Testis (tissue), 2 donors: ENCODE measurements at regions not wholly inside any gene's neighbourhood (a gene's known extent, or its start where the extent isn't known, plus 50 kb on each side); places are given as distances from the start of the nearest gene placed in this dataset.
"Not testable (repeated sequence)": the region's sequence is repeated elsewhere in the genome, so short reads cannot be mapped to it uniquely, and the experiment has no call there.

Experiments used
- DNase-seq: peaks from one replicate; pipeline ENCODE4 v3.0.0-alpha.2; 2019
- H3K27ac ChIP-seq, 2 donors: fragments of 200-600 bp; sonication (generic); one replicate each; pipeline ENCODE4 v1.5.1; 2019
- H3K27me3 ChIP-seq: fragments of 200-600 bp; sonication (generic); one replicate; pipeline ENCODE4 v1.5.1; 2019
- H3K36me3 ChIP-seq: fragments of 200-600 bp; sonication (generic); one replicate; pipeline ENCODE4 v1.5.1; 2017; ENCODE audit warnings: low read depth; ENCODE audit errors: missing control alignments
- H3K4me1 ChIP-seq: fragments of 200-600 bp; sonication (generic); one replicate; pipeline ENCODE4 v1.5.1; 2019
- H3K4me3 ChIP-seq, 2 donors: fragments of 200-600 bp; sonication (generic); one replicate each; pipeline ENCODE4 v1.5.1; 2017 to 2019
- H3K9me3 ChIP-seq: fragments of 200-600 bp; sonication (generic); one replicate; pipeline ENCODE4 v1.5.1; 2017
- POLR2A ChIP-seq: fragments of 450-650 bp; IDR thresholded peaks from one replicate; pipeline ENCODE4 v1.6.1; 2017; ENCODE audit warnings: antibody characterized with exemption, mild to moderate bottlenecking, moderate library complexity
- WGBS, 2 donors: methylation state at CpG; one replicate each; pipeline ENCODE4 v1.1.5; 2018; 5-methylcytosine and 5-hydroxymethylcytosine counted together
- intact Hi-C: fragments of 100-400 bp; cut with DNase I; formaldehyde crosslinking; loops from one replicate; pipeline ENCODE4 v1.15.1; 2023; ENCODE audit warnings: low total_unique reads
- TF ChIP-seq, protein P1 (sequence below), 3 experiments: fragments of 450-650 bp in 2 of 3; fragments of 200-600 bp in 1 of 3; sonication (generic) in 1 of 3; IDR thresholded peaks; one replicate each; pipeline ENCODE4 v1.5.1; 2016 to 2019; ENCODE audit warnings: antibody characterized with exemption in 3 of 3, mild to moderate bottlenecking in 2 of 3, moderate library complexity in 1 of 3

DNA sequence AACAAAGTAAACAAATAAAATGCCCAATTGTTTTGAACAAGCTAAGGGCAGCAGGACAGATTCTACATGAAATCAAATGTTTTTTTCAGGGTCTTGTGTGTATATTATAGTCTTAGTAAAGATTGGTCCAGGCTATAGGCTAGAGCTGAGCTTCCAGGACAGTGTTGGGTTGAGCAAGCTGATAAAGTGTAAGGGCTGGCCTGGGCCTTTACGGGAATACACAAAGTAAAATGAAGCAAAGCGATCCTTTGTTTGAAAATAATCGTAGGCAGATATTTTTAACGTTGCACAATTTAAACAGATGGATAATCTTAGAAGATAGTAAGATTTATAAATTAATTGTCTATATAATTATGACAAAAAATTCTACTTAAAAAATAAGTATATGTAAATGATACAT lies 1204.6 kb downstream of the OTOL1 start:
- intact Hi-C loops = no loop called here

DNA sequence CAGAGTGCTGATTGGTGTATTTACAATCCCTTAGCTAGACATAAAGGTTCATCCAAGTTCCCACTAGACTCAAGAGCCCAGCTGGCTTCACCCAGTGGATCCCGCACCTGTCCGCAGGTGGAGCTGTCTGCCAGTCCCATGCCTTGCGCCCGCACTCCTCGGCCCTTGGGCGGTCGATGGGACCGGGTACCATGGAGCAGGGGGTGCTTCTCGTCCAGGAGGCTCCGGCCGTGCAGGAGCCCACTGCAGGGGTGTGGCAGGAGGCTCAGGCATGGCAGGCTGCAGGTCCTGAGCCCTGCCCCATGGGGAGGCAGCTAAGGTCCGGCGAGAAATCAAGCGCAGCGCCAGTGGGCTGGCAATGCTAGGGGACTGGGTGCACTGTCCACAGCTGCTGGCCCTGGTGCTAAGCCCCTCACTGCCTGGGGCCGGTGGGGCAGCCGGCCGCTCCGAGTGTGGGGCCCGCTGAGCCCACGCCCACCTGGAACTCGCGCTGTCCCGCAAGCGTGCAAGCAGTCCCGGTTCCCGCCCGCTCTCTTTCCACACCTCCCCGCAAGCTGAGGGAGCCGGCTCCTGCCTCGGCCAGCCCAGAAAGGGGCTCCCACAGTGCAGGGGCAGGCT lies 1206.3 kb downstream of the OTOL1 start:
- no peaks in the 10 kb centered on the region for H3K9me3 ChIP-seq
- WGBS, 2 donors = 79 to 89% methylated on average over 16 to 26 of the region's 31 CpGs
- intact Hi-C loops = no loop called here
- H3K36me3 ChIP-seq = no peaks in the 10 kb centered on the region
- peak overlapping the region in 1 of 2 donors; percentile 11 for H3K4me3 ChIP-seq
- no peaks in the 10 kb centered on the region for H3K4me1 ChIP-seq
- H3K27me3 ChIP-seq = no peaks in the 10 kb centered on the region
- H3K27ac ChIP-seq = no peak overlapping the region
- DNase-seq = no peak
- TF ChIP-seq, protein P1, sequence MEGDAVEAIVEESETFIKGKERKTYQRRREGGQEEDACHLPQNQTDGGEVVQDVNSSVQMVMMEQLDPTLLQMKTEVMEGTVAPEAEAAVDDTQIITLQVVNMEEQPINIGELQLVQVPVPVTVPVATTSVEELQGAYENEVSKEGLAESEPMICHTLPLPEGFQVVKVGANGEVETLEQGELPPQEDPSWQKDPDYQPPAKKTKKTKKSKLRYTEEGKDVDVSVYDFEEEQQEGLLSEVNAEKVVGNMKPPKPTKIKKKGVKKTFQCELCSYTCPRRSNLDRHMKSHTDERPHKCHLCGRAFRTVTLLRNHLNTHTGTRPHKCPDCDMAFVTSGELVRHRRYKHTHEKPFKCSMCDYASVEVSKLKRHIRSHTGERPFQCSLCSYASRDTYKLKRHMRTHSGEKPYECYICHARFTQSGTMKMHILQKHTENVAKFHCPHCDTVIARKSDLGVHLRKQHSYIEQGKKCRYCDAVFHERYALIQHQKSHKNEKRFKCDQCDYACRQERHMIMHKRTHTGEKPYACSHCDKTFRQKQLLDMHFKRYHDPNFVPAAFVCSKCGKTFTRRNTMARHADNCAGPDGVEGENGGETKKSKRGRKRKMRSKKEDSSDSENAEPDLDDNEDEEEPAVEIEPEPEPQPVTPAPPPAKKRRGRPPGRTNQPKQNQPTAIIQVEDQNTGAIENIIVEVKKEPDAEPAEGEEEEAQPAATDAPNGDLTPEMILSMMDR (IDR thresholded peaks at IDR 0.05) = no peak
- no peak for TF ChIP-seq POLR2A

More for the DNA sequence above, 1204.6 kb downstream of the OTOL1 start:
- Histone ChIP-seq H3K36me3 (no peaks in the 10 kb centered on the region), H3K27ac (no peak overlapping the region), H3K9me3 (no peaks in the 10 kb centered on the region), H3K4me3 (no peak overlapping the region), H3K4me1 (no peaks in the 10 kb centered on the region), H3K27me3 (no peaks in the 10 kb centered on the region)
- no peak for DNase-seq
- no peak for TF ChIP-seq POLR2A
- TF ChIP-seq, protein P1 (IDR thresholded peaks at IDR 0.05) = no peak
- WGBS, 2 donors = 78 to 86% methylated on average over 4 of the region's 4 CpGs

DNA sequence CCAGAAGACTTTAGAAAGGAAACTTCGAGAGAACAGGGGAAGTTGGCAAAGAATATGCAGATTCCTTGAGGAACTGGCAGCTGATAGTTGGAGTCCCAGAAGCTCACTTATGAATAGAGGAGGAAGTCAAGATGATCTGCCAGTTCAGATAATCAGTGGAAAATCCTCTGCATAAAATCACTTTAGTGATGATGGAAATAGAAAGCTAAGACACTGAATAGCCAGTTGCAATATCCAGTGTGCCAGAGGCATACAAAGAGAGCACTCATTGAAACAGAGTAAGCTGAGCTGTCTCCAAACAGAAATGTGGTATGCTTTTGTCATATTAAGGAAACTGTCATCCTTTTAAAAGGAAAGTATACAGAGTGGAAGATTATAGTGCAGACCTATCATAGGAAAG lies 1207.6 kb downstream of the OTOL1 start:
- Histone ChIP-seq H3K9me3 (no peaks in the 10 kb centered on the region), H3K36me3 (no peaks in the 10 kb centered on the region), H3K4me3 (no peak overlapping the region), H3K4me1 (no peaks in the 10 kb centered on the region), H3K27me3 (no peaks in the 10 kb centered on the region), H3K27ac (no peak overlapping the region)
- TF ChIP-seq POLR2A = no peak
- TF ChIP-seq, protein P1 (IDR thresholded peaks at IDR 0.05) = no peak
- intact Hi-C loops = no loop called here
- WGBS, 2 donors = 32 to 33% methylated on average over 1 of the region's 1 CpG
- DNase-seq = no peak

DNA sequence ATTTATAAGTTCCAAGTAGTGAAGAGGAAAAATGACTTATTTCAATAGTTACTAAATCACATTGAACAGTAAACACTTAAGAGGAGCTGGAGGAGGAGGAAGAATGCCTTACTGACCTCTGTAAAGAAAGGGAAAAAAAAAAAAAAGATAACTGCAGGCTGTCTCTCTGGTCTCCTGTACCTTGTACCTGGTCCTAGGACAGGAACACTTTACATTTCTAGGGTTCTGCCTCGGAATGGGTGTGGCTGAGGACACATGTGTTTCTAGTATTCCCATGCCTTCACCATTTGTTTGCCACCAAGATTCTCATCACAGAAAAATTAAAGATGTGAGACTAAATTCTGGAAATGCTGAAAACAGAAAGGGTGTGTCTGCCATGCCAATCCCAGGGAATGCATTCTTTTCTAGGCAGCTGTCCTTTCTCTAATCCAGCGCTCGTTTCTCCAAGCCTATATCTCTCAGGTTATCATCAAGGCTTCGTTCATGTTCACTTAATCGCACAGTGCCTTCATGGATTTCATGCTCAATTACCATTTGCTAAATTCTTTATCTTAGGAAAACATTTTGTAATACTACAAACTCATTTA lies 1208.3 kb downstream of the OTOL1 start:
- H3K4me3 ChIP-seq = no peak overlapping the region
- H3K4me1 ChIP-seq = no peaks in the 10 kb centered on the region
- intact Hi-C loops = no loop called here
- H3K27ac ChIP-seq = no peak overlapping the region
- no peaks in the 10 kb centered on the region for H3K9me3 ChIP-seq
- no peak for DNase-seq
- no peaks in the 10 kb centered on the region for H3K36me3 ChIP-seq
- 63 to 72% methylated on average over 5 of the region's 5 CpGs for whole genome bisulfite sequencing, 2 donors
- no peaks in the 10 kb centered on the region for H3K27me3 ChIP-seq
- TF ChIP-seq, protein P1 (IDR thresholded peaks at IDR 0.05) = no peak
- TF ChIP-seq POLR2A = no peak

DNA sequence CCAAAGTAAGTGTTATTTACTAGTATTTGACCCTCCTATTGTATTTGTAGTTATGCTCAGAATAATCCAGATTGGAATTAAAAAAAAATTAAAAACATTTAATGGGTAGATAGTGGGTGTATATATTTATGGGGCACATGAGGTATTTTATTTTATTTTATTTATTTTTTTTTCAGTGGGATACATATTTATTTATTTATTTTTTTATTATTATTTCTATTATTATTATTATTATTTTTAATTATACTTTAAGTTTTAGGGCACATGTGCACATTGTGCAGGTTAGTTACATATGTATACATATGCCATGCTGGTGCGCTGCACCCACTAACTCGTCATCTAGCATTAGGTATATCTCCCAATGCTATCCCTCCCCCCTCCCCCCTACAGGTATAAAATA lies 1211.8 kb downstream of the OTOL1 start:
- H3K27ac ChIP-seq, intact Hi-C loops, DNase-seq, H3K4me1 ChIP-seq, H3K27me3 ChIP-seq, H3K36me3 ChIP-seq, H3K9me3 ChIP-seq, H3K4me3 ChIP-seq: not testable (repeated sequence)
- WGBS, 2 donors = 94 to 96% methylated on average over 2 of the region's 2 CpGs

DNA sequence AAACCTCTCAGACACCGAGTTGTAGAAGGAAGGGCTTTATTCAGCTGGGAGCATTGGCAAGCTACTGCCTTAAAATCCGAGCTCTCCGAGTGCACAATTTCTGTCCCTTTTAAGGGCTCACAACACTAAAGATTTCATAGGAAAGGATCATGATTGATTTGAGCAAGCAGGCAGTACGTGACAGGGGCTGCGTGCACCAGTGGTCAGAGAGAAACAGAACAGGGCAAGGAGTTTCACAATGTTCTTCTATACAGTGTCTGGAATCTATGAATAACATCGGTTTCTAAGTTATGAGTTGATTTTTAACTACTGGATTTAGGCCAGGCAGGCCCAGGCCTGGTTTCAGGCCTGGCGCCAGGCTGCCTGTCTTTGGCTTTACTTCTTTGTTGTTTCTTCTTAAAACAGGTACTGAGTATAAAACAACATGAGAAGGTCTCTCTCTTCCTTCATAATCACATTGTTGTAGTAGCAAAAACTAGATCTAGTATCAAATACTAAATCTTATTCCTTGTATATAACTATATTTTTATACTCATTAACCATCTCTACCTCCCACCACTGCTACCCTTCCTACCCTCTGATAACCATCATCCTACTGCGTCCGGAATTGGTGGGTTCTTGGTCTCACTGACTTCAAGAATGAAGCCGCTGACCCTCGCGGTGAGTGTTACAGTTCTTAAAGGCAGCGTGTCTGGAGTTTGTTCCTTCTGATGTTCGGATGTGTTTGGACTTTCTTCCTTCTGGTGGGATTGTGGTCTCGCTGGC lies 1212.5 kb downstream of the OTOL1 start:
- H3K4me3 ChIP-seq, H3K4me1 ChIP-seq: not testable (repeated sequence)

More for the DNA sequence above, 1212.5 kb downstream of the OTOL1 start:
- DNase-seq, intact Hi-C loops, H3K36me3 ChIP-seq, H3K9me3 ChIP-seq, H3K27ac ChIP-seq, H3K27me3 ChIP-seq: not testable (repeated sequence)
- 92 to 95% methylated on average over 15 of the region's 15 CpGs for WGBS, 2 donors
